NAMALWA (cell line): ENCODE measurements at regions not wholly inside any gene's neighbourhood (a gene's known extent, or its start where the extent isn't known, plus 50 kb on each side); places are given as distances from the start of the nearest gene placed in this dataset.

Experiments
- DNase-seq: peaks from one replicate; pipeline ENCODE4 v3.0.0-alpha.2; 2015; ENCODE audit warnings: low spot score

- DNase-seq: no peak
These were observed 57.0 kb upstream of the DIO3 start for GRCh38 chr14:101504096-101504948.

- DNase-seq: no peak
These were observed 55.9 kb upstream of the DIO3 start for GRCh38 chr14:101505236-101505970.

DNA sequence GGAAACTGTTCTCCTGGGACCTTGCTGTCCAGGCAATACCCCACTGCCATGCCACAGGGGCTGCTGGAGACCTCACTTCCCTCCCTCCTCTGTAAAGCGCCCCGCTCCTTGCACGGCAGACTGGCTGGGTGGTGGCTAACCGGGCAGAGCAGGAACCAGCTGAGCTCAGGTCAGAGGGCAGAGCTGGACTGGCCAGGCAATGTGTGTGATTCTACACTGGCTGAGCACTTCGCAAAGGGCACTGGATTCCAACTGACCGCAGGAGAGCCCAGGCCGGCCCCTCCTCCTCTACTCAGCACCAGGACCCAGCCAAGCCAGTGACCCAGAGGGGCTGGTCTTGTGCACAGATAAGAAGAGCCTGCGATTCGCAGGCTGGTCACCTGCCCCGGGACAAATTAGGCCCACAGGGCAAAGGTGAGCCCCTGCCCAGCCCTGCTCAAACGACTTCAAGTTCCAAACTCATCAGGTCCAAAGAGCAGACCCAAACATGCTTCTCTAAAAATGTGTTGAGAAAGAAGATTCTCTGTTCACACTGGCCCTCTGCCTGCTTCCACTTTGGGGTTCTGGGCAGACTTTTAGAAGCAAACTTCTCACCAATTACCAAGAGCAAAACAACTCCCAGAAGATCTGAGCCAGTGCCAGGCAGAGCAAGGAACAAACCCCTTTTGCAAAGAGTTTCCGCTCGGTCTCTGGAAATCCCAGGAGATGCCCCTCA, 54.9 kb upstream of the DIO3 start:
- no peak for DNase-seq

DNA sequence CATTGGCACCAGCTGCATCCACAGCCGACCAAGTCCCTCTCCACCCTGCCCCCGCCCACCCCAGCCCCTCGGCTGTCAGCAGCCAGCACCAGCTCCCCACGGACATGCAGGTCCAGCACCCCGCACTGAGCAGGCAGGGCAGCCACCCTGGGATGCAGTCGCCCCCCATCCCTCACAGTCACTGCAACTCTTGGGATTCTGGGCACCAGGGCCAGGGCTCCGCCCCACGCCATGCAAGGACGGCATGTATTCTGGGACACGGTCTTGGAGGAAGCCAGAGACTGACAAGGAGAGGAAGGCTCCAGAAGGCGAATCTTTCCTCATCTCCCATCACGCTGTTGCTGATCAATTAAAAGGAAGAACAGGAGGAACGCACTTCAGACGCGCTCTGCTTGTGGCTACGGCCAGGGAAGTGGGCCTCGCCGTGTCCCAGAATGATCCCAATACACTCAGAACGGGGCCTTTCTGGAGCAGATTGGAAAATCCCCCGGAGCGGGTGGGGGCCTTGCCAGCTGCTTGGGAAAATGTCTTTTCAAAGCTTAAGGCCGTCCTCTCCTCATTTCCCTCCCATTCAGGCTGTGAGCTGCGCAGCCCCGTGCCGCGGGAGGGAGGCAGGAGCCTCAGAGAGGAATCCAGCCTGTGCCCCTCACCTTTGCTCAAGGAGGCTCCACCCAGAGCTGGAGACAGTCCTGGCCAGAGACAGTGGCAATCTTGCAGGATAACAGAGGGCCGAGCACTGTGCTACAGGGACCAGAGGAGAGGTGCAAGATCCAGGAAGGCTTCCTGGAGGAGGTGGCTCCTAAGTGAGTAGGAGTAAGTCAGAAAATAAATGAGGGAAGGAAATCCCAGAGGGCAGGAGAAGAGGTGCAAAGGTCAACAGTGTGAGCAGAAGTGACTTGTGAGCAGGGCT, 54.1 kb upstream of the DIO3 start:
- no peak for DNase-seq

DNA sequence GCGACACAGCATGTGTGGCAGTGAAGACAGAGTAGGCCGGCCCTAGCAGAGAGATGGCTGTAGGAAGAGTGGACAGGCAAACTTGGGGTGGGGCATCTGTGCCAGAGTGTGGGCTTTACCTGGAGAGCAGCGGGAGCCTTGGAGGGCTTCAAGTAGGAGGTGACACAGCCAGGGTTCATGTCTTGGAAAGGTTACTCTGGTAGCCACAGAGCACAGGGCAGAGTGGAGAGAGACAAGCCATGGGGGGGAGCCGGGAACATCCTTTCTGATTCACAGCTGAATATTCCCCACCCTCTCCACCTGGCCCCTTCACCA, 53.5 kb upstream of the DIO3 start:
- DNase-seq: no peak

- DNase-seq: no peak
These were observed 52.9 kb upstream of the DIO3 start for GRCh38 chr14:101508196-101508947.

GRCh38 chr14:101508948-101509729, 52.2 kb upstream of the DIO3 start:
- DNase-seq: no peak

GRCh38 chr14:101509730-101510371, 51.4 kb upstream of the DIO3 start:
- DNase-seq: no peak

DNA sequence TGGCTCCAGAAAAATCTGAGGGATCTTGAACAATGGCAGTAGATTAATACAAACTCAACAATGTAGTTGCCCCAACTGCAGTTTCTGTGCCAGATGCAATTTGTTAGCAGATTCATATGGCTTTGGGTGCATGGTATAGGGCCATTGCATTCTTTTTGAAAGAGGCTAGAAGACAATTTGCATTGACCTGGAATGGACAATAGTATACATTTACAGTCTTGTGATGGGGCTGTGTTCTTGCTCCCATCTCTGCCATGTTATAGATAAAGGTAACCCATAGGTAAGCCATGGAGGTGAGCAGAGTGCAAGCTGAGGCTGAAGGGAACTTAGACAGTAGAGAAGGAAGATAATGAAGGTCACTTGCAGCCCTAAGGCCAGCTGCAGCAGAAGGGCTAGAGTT, 50.1 kb upstream of the DIO3 start:
- no peak for DNase-seq
